HepG2 (cell line): ENCODE measurements at regions not wholly inside any gene's neighbourhood (a gene's known extent, or its start where the extent isn't known, plus 50 kb on each side); places are given as distances from the start of the nearest gene placed in this dataset.

Source experiments
- ATAC-seq: fragments of 200-7000 bp; cut with Tn5 transposase; 3 replicates; pipeline ENCODE4 v1.9.1; 2020; ENCODE audit warnings: mild to moderate bottlenecking, moderate library complexity
- BruUV-seq: library from RNA; stranded (reverse); fragments of 400-500 nt; replicated peaks from 2 replicates; lab custom pipeline; 2021; lab: Mats Ljungman, UMichigan
- CTCF ChIA-PET: fragments of 300-600 bp; formaldehyde crosslinking; extraction: SDS; loops from one replicate; lab custom pipeline; 2021; ENCODE audit warnings: low total read pairs, inconsistent platforms, low intra/inter-chr PET ratio; lab: Yijun Ruan, JAX
- POLR2A ChIA-PET: fragments of 350-600 bp; sonication (Branson Sonifier 250); formaldehyde crosslinking; loops from one replicate; lab custom pipeline; 2020; ENCODE audit warnings: antibody characterized with exemption, inconsistent platforms; lab: Yijun Ruan, JAX
- DNase-seq: peaks from one replicate; pipeline ENCODE4 v3.0.0-alpha.2; 2015; ENCODE audit warnings: low spot score
- FAIRE-seq: peaks from 3 replicates; lab custom pipeline; 2011; peaks lifted over from hg19 to GRCh38; lab: Jason Lieb, UNC
- H2AFZ ChIP-seq: one replicate; pipeline ENCODE4 v1.6.1; 2011; ENCODE audit warnings: low read length, inconsistent platforms
- H3K27ac ChIP-seq: fragments of 300-600 bp; 3 replicates; pipeline ENCODE4 v1.8.0; 2011; ENCODE audit warnings: mixed run types, mild to moderate bottlenecking, mixed read lengths, low read length, inconsistent platforms; ENCODE audit not compliant: insufficient read depth; ENCODE audit errors: extremely low read length
- H3K27me3 ChIP-seq, 2 experiments: fragments of 200-600 bp in 1 of 2; 2 replicates in 1 of 2; 3 replicates in 1 of 2; pipeline versions ENCODE4 v1.6.0 to v1.8.0; 2011; ENCODE audit warnings: low read length in 2 of 2, mild to moderate bottlenecking in 2 of 2, moderate library complexity in 2 of 2, inconsistent platforms in 1 of 2; ENCODE audit not compliant: insufficient read depth in 2 of 2, control insufficient read depth in 1 of 2
- H3K36me3 ChIP-seq, 2 experiments: fragments of 200-600 bp in 1 of 2; replicated peaks in 1 of 2; 2 replicates in 1 of 2; 3 replicates in 1 of 2; pipeline versions ENCODE4 v1.5.1 to v1.8.0; 2011; ENCODE audit warnings: low read length in 2 of 2, inconsistent platforms in 1 of 2; ENCODE audit not compliant: insufficient read depth in 2 of 2, control insufficient read depth in 1 of 2
- H3K4me1 ChIP-seq: 2 replicates; pipeline ENCODE4 v1.5.1; 2012; ENCODE audit warnings: low read length, inconsistent platforms; ENCODE audit not compliant: insufficient read depth
- H3K4me2 ChIP-seq: 2 replicates; pipeline ENCODE4 v1.6.0; 2011; ENCODE audit warnings: low read depth, low read length, inconsistent platforms
- H3K4me3 ChIP-seq, 3 experiments: fragments of 200-600 bp in 1 of 3; sonication (generic), shearing (Covaris generic) in 1 of 3; replicated peaks in 1 of 3; 2 replicates each; pipeline ENCODE4 v1.5.1; 2011 to 2016; ENCODE audit warnings: low read length in 3 of 3, inconsistent platforms in 2 of 3, low read depth in 2 of 3, mild to moderate bottlenecking in 2 of 3, control low read depth in 1 of 3, mixed read lengths in 1 of 3; ENCODE audit not compliant: insufficient read depth in 1 of 3
- H3K79me2 ChIP-seq: one replicate; pipeline ENCODE4 v1.6.1; 2011; ENCODE audit warnings: low read length, inconsistent platforms; ENCODE audit not compliant: insufficient read depth
- H3K9ac ChIP-seq: 2 replicates; pipeline ENCODE4 v1.6.0; 2011; ENCODE audit warnings: mild to moderate bottlenecking, low read depth, low read length, inconsistent platforms; ENCODE audit not compliant: insufficient read depth
- H3K9me3 ChIP-seq: 2 replicates; pipeline ENCODE4 v1.5.1; 2012; ENCODE audit warnings: mild to moderate bottlenecking, low read length
- H4K20me1 ChIP-seq: 2 replicates; pipeline ENCODE4 v1.6.0; 2011; ENCODE audit warnings: inconsistent platforms, mild to moderate bottlenecking, low read length, moderate library complexity; ENCODE audit not compliant: insufficient read depth
- AGO1 ChIP-seq: fragments of 200-400 bp; formaldehyde crosslinking; IDR thresholded peaks from 2 replicates; pipeline ENCODE4 v1.6.1; 2017; ENCODE audit warnings: mild to moderate bottlenecking, low read depth, low read length, moderate library complexity; ENCODE audit not compliant: poor library complexity, severe bottlenecking
- CEBPG ChIP-seq: IDR thresholded peaks from 2 replicates; pipeline ENCODE4 v1.6.1; 2016
- CREB1 ChIP-seq, 2 experiments: fragments of 450-650 bp in 1 of 2; IDR thresholded peaks; 2 replicates each; pipeline ENCODE4 v1.6.1; 2016 to 2017; ENCODE audit warnings: control low read depth in 1 of 2, mild to moderate bottlenecking in 1 of 2, missing compliant biosample characterization in 1 of 2, missing genetic modification characterization in 1 of 2
- DMAP1 ChIP-seq: IDR thresholded peaks from 2 replicates; pipeline ENCODE4 v1.6.1; 2016
- SKI ChIP-seq: fragments of 450-650 bp; IDR thresholded peaks from one replicate; pipeline ENCODE4 v1.6.1; 2018; ENCODE audit warnings: mild to moderate bottlenecking; ENCODE audit not compliant: partially characterized antibody
- SP4 ChIP-seq: sonication (generic); formaldehyde crosslinking; IDR thresholded peaks from 2 replicates; pipeline ENCODE4 v1.8.1; 2023; ENCODE audit warnings: mild to moderate bottlenecking, missing genetic modification reagents
- TCF7 ChIP-seq: sonication (generic); IDR thresholded peaks from 2 replicates; pipeline ENCODE4 v1.6.1; 2016; ENCODE audit warnings: antibody characterized with exemption, low read depth
- ZNF24 ChIP-seq: fragments of 450-650 bp; IDR thresholded peaks from 2 replicates; pipeline ENCODE4 v1.6.1; 2017; ENCODE audit warnings: antibody characterized with exemption, mild to moderate bottlenecking
- ZNF3 ChIP-seq: IDR thresholded peaks from 2 replicates; pipeline ENCODE4 v1.7.0; 2017; ENCODE audit warnings: inconsistent platforms
- ZNF34 ChIP-seq: sonication (generic); formaldehyde crosslinking; IDR thresholded peaks from 2 replicates; pipeline ENCODE4 v1.4.0; 2020; ENCODE audit warnings: mild to moderate bottlenecking, missing genetic modification reagents, borderline replicate concordance
- ZNF660 ChIP-seq: sonication (generic); formaldehyde crosslinking; IDR thresholded peaks from 2 replicates; pipeline ENCODE4 v1.5.1; 2020; ENCODE audit warnings: mild to moderate bottlenecking, low read depth, missing genetic modification reagents, borderline replicate concordance
- ZNF746 ChIP-seq: sonication (generic); formaldehyde crosslinking; IDR thresholded peaks from 2 replicates; pipeline ENCODE4 v1.8.0; 2022; ENCODE audit warnings: mild to moderate bottlenecking, missing genetic modification reagents
- WGBS: methylation state at CpG from one replicate; pipeline ENCODE4 v1.1.6; 2017; ENCODE audit warnings: low lambda C conversion rate; 5-methylcytosine and 5-hydroxymethylcytosine counted together
- in situ Hi-C: cut with HindIII; loops from 2 replicates; pipeline ENCODE4 v1.10.0; 2017; ENCODE audit warnings: low pct_unique_long_range_greater_than_20kb; ENCODE audit not compliant: extremely low pct_ligation_motif_present
- intact Hi-C: fragments of 100-400 bp; cut with micrococcal nuclease; formaldehyde crosslinking; loops from one replicate; pipeline ENCODE4 v1.10.0; 2022; ENCODE audit not compliant: unreplicated experiment
- TF ChIP-seq, protein P1 (sequence below): IDR thresholded peaks from 2 replicates; pipeline ENCODE4 v1.6.1; 2016; ENCODE audit warnings: mild to moderate bottlenecking
- TF ChIP-seq, protein P2 (sequence below): sonication (generic); formaldehyde crosslinking; IDR thresholded peaks from 2 replicates; pipeline ENCODE4 v1.4.0; 2020; ENCODE audit warnings: low read depth, mild to moderate bottlenecking, missing genetic modification reagents
- TF ChIP-seq, protein P3 (sequence below): sonication (generic); formaldehyde crosslinking; IDR thresholded peaks from 2 replicates; pipeline ENCODE4 v1.4.0; 2020; ENCODE audit warnings: missing genetic modification reagents
- TF ChIP-seq, protein P4 (sequence below): sonication (generic); formaldehyde crosslinking; IDR thresholded peaks from 2 replicates; pipeline ENCODE4 v1.5.1; 2020; ENCODE audit warnings: missing genetic modification reagents, mild to moderate bottlenecking, borderline replicate concordance
- TF ChIP-seq, protein P5 (sequence below): sonication (generic); formaldehyde crosslinking; IDR thresholded peaks from 2 replicates; pipeline ENCODE4 v1.8.0; 2022; ENCODE audit warnings: mild to moderate bottlenecking, missing genetic modification reagents, moderate library complexity

DNA sequence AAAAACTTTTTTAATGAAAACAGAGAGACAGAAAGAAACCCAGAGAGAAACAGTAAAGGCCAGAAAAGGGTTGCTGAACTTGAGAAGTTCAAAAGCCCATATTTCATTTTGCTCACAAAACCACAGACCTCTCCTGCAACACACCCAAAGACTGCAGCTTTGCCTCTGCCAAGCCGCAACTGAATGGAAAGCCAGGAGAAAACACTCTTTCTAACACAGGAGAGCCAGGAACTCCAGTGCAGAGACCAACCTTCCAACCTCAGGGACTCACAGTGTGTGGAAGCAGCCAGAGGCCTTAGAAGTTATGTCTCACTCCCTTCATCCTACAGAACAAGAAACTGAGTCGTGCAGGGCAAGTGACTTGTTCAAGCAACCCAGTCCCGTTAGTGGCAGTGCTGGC, 163.1 kb upstream of the HES1 start (continued):
- TF ChIP-seq, protein P1, sequence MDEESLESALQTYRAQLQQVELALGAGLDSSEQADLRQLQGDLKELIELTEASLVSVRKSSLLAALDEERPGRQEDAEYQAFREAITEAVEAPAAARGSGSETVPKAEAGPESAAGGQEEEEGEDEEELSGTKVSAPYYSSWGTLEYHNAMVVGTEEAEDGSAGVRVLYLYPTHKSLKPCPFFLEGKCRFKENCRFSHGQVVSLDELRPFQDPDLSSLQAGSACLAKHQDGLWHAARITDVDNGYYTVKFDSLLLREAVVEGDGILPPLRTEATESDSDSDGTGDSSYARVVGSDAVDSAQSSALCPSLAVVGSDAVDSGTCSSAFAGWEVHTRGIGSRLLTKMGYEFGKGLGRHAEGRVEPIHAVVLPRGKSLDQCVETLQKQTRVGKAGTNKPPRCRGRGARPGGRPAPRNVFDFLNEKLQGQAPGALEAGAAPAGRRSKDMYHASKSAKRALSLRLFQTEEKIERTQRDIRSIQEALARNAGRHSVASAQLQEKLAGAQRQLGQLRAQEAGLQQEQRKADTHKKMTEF (CRISPR knock-in tag): no peak
- TF ChIP-seq CEBPG (CRISPR knock-in tag): no peak
- no peak for TF ChIP-seq ZNF24
- TF ChIP-seq, protein P2, sequence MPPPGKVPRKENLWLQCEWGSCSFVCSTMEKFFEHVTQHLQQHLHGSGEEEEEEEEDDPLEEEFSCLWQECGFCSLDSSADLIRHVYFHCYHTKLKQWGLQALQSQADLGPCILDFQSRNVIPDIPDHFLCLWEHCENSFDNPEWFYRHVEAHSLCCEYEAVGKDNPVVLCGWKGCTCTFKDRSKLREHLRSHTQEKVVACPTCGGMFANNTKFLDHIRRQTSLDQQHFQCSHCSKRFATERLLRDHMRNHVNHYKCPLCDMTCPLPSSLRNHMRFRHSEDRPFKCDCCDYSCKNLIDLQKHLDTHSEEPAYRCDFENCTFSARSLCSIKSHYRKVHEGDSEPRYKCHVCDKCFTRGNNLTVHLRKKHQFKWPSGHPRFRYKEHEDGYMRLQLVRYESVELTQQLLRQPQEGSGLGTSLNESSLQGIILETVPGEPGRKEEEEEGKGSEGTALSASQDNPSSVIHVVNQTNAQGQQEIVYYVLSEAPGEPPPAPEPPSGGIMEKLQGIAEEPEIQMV (CRISPR knock-in tag): no peak
- TF ChIP-seq DMAP1 (CRISPR knock-in tag): no peak
- TF ChIP-seq CREB1 (IDR thresholded peaks at IDR 0.05): no peak
- no peak for TF ChIP-seq CREB1 (CRISPR knock-in tag; IDR thresholded peaks at IDR 0.05)
- TF ChIP-seq TCF7: no peak
- no peak for TF ChIP-seq ZNF660 (CRISPR knock-in tag)
- no peak for TF ChIP-seq ZNF746 (CRISPR knock-in tag)
- no peak for TF ChIP-seq AGO1

DNA sequence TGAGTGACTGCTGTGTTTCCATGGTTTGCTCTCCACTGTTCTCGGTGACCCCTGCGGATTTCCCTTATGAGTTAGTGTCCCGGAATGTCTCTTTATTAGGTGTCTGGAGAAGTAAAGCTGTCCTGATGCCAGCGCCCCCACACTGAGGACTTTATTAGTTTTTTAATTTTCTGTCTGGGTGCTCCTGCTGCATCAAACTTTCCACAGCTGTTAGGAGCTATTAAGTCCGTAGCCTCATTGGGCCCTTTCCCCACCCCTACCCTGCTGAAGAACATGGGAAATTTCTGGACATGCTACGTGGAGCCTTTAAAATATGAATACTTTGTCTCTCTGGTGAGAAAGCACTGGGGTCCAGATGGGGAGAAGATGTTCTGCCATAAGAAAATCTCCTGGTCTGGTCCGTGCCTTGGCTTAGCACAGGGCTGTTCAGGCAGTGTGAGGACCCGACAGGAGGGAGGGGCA, 161.7 kb upstream of the HES1 start:
- FAIRE-seq (no peak), ATAC-seq (peak; percentile 29; the same call in 2 of the 3 replicates), DNase-seq (no peak)
- peaks cover 4 to 51% of the 10 kb centered on the region in 2 experiments for H3K27me3 ChIP-seq
- no peaks in the 10 kb centered on the region for H3K79me2 ChIP-seq
- H4K20me1 ChIP-seq: no peaks in the 10 kb centered on the region
- POLR2A ChIA-PET: no interaction called here
- peak overlapping the region; percentile 46; the same call in 1 of the 2 replicates for H3K4me2 ChIP-seq
- WGBS: 3% methylated on average over 8 of the region's 8 CpGs
- in situ Hi-C loops (no loop called here), intact Hi-C loops (no loop called here)
- H2AFZ ChIP-seq: no peak overlapping the region
- no peak overlapping the region for H3K9ac ChIP-seq
- no peak overlapping the region for H3K4me3 ChIP-seq
- CTCF ChIA-PET: no interaction called here
- peaks cover 30% of the 10 kb centered on the region for H3K4me1 ChIP-seq
- H3K9me3 ChIP-seq: no peaks in the 10 kb centered on the region
- no peaks in the 10 kb centered on the region for H3K36me3 ChIP-seq
- H3K27ac ChIP-seq: no peak overlapping the region
- no TSS peak for BruUV-seq
- TF ChIP-seq, protein P3, sequence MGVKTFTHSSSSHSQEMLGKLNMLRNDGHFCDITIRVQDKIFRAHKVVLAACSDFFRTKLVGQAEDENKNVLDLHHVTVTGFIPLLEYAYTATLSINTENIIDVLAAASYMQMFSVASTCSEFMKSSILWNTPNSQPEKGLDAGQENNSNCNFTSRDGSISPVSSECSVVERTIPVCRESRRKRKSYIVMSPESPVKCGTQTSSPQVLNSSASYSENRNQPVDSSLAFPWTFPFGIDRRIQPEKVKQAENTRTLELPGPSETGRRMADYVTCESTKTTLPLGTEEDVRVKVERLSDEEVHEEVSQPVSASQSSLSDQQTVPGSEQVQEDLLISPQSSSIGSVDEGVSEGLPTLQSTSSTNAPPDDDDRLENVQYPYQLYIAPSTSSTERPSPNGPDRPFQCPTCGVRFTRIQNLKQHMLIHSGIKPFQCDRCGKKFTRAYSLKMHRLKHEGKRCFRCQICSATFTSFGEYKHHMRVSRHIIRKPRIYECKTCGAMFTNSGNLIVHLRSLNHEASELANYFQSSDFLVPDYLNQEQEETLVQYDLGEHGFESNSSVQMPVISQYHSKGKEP (CRISPR knock-in tag): no peak
- TF ChIP-seq, protein P4, sequence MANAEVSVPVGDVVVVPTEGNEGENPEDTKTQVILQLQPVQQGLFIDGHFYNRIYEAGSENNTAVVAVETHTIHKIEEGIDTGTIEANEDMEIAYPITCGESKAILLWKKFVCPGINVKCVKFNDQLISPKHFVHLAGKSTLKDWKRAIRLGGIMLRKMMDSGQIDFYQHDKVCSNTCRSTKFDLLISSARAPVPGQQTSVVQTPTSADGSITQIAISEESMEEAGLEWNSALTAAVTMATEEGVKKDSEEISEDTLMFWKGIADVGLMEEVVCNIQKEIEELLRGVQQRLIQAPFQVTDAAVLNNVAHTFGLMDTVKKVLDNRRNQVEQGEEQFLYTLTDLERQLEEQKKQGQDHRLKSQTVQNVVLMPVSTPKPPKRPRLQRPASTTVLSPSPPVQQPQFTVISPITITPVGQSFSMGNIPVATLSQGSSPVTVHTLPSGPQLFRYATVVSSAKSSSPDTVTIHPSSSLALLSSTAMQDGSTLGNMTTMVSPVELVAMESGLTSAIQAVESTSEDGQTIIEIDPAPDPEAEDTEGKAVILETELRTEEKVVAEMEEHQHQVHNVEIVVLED (CRISPR knock-in tag): no peak
- no peak for TF ChIP-seq SKI
- TF ChIP-seq, protein P5, sequence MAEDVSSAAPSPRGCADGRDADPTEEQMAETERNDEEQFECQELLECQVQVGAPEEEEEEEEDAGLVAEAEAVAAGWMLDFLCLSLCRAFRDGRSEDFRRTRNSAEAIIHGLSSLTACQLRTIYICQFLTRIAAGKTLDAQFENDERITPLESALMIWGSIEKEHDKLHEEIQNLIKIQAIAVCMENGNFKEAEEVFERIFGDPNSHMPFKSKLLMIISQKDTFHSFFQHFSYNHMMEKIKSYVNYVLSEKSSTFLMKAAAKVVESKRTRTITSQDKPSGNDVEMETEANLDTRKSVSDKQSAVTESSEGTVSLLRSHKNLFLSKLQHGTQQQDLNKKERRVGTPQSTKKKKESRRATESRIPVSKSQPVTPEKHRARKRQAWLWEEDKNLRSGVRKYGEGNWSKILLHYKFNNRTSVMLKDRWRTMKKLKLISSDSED (CRISPR knock-in tag): no peak
- no peak for TF ChIP-seq ZNF34
- TF ChIP-seq ZNF3 (CRISPR knock-in tag): no peak
- no peak for TF ChIP-seq SP4 (CRISPR knock-in tag)
